ENCODE measurements at regions not wholly inside any gene's neighbourhood (a gene's known extent, or its start where the extent isn't known, plus 50 kb on each side); places are given as distances from the start of the nearest gene placed in this dataset.

- in situ Hi-C loops (cut with MboI; ENCODE audit: low sequenced_read_pairs), result no loop called here
- peak overlapping the region; percentile 95 for H3K18ac ChIP-seq (ENCODE audit: low read depth, low read length)
- peak overlapping the region; percentile 67 for H3K27ac ChIP-seq (ENCODE audit: insufficient read depth, low read length)
- peak overlapping the region; percentile 99; the same call in 1 of the 2 replicates for H4K5ac ChIP-seq (ENCODE audit: low read depth, low read length)
- peaks cover 3% of the 10 kb centered on the region; the same call in 1 of the 2 replicates for H3K9me1 ChIP-seq (ENCODE audit: insufficient read depth, low read length)
- no peaks in the 10 kb centered on the region for H4K20me1 ChIP-seq (ENCODE audit: insufficient read depth, low read length)
- peak overlapping the region; percentile 99 for H3K23ac ChIP-seq (ENCODE audit: low read depth, low read length)
- peak overlapping the region; percentile 99 for H2BK120ac ChIP-seq (ENCODE audit: low read depth, low read length)
- H4K91ac ChIP-seq (ENCODE audit: insufficient read depth, low read depth, low read length), result peak overlapping the region; percentile 98
- peak overlapping the region; percentile 100 for H2BK5ac ChIP-seq (ENCODE audit: low read depth, low read length, poor library complexity, severe bottlenecking)
- DNase-seq (peak; percentile 93), ATAC-seq (ENCODE audit: low read depth) (0 out of 2 replicates have a peak, but pooled peaks have one; percentile 3)
- dilution Hi-C loops (cut with HindIII; ENCODE audit: low sequenced_read_pairs, unreplicated experiment), result no loop called here
- peaks cover 23% of the 10 kb centered on the region for H3K4me1 ChIP-seq (ENCODE audit: control insufficient read depth, insufficient read depth, low read length)
- no peaks in the 10 kb centered on the region for H3K27me3 ChIP-seq (ENCODE audit: control insufficient read depth, insufficient read depth, low read length)
- H2AK5ac ChIP-seq (ENCODE audit: low read depth, low read length), result peak overlapping the region; percentile 99
- ChIA-PET POLR2A (ENCODE audit: unreplicated experiment) (interaction anchor here (0.6 to 1.7 kb wide), 2 partner anchors 81 to 764 kb away, joined by 6 to 17 read pairs; no protein-coding TSS in a partner anchor), CTCF (interaction anchor here (0.6 to 1.1 kb wide), 3 partner anchors 44 to 296 kb away, joined by 3 read pairs; no protein-coding TSS in a partner anchor)
- peak overlapping the region; percentile 92 to 97 for H4K8ac ChIP-seq (ENCODE audit: low read depth in 2 of 2, low read length in 2 of 2)
- 73% methylated on average over 2 of the region's 4 CpGs; no CpG with 5 or more reads in 1 of the 2 experiments for WGBS, 2 experiments (ENCODE audit: extremely low coverage in 2 of 2, insufficient read length in 1 of 2)
- peak overlapping the region; percentile 100 for H2BK20ac ChIP-seq (ENCODE audit: low read depth, low read length)
- H3K9ac ChIP-seq (ENCODE audit: low read depth, low read length), result peak overlapping the region; percentile 37; the same call in 1 of the 2 replicates
- H3K4ac ChIP-seq (ENCODE audit: low read depth, low read length), result peak overlapping the region; percentile 99
- peak overlapping the region; percentile 97 for H2BK15ac ChIP-seq (ENCODE audit: low read depth, low read length)
- H3K36me3 ChIP-seq (ENCODE audit: control insufficient read depth, insufficient read depth, low read length), result no peaks in the 10 kb centered on the region
- BruUV-seq (replicated peaks), result no TSS peak
- H3K4me3 ChIP-seq (ENCODE audit: insufficient read depth, low read depth, low read length), result no peak overlapping the region
- H2AFZ ChIP-seq (replicated peaks; ENCODE audit: low read length, poor library complexity), result no peak overlapping the region
- H3K79me1 ChIP-seq (ENCODE audit: low read depth in 1 of 2, low read length in 2 of 2), result peaks cover 0 to 22% of the 10 kb centered on the region in 2 experiments; a peak in 2 of 4 replicates
- H3K4me2 ChIP-seq (ENCODE audit: low read depth, low read length), result no peak overlapping the region; the same call in 1 of the 2 replicates
- intact Hi-C loops (cut with micrococcal nuclease), result loop anchor here (5.0 to 10.0 kb wide), 2 partner anchors 160 to 498 kb away; no protein-coding TSS in a partner anchor
- H3K9me3 ChIP-seq (ENCODE audit: control insufficient read depth, insufficient read depth, low read length), result peaks cover 2% of the 10 kb centered on the region; the same call in 1 of the 2 replicates
- peak overlapping the region; percentile 98 for H3K14ac ChIP-seq (replicated peaks; ENCODE audit: low read depth, low read length)
- TF ChIP-seq NFE2L2 (IDR thresholded peaks at IDR 0.05; ENCODE audit: low read depth, low read length), result peak; percentile 99
- TF ChIP-seq FOS (IDR thresholded peaks at IDR 0.05; ENCODE audit: low read depth, low read length), result peak; percentile 65
- 0 out of 2 replicates have a peak, but pooled peaks have one; percentile 17 for TF ChIP-seq SMC3 (IDR thresholded peaks at IDR 0.05; ENCODE audit: low read depth, low read length)
- peak; percentile 91 for TF ChIP-seq MAFK (IDR thresholded peaks at IDR 0.05; ENCODE audit: low read depth, low read length)
- TF ChIP-seq RCOR1 (IDR thresholded peaks at IDR 0.05; ENCODE audit: insufficient replicate concordance, low read length), result no peak
- TF ChIP-seq CEBPB (IDR thresholded peaks at IDR 0.05; ENCODE audit: low read depth, low read length), result no peak
- TF ChIP-seq POLR2A (IDR thresholded peaks at IDR 0.05; ENCODE audit: low read depth, low read length), result 0 out of 2 replicates have a peak, but pooled peaks have one; percentile 22
- TF ChIP-seq MAZ (IDR thresholded peaks at IDR 0.05; ENCODE audit: borderline replicate concordance, low read depth, low read length), result no peak
- TF ChIP-seq MXI1 (IDR thresholded peaks at IDR 0.05; ENCODE audit: borderline replicate concordance, low read depth, low read length), result no peak
- TF ChIP-seq RAD21 (IDR thresholded peaks at IDR 0.05; ENCODE audit: low read length), result no peak
- no peak for TF ChIP-seq ELK1 (IDR thresholded peaks at IDR 0.05; ENCODE audit: borderline replicate concordance, low read depth, low read length)
- TF ChIP-seq RFX5 (IDR thresholded peaks at IDR 0.05; ENCODE audit: low read depth, low read length), result no peak
- H3K56ac ChIP-seq (ENCODE audit: extremely low read depth, insufficient read depth, low read length), result peak overlapping the region; percentile 97
- no peak overlapping the region for H2AK9ac ChIP-seq (replicated peaks; ENCODE audit: low read depth, low read length, poor library complexity)
These were observed 143.8 kb downstream of the TNFSF18 start for GRCh38 chr1:172906778-172907592.

All from IMR-90 (cell line).